Stimulated activated effector memory CD8-positive, alpha-beta T cell treated with anti-CD3 and anti-CD28 coated beads, Interleukin-12 subunit alpha, Interleukin-12 subunit beta, amount 100 ng/mL, for 72 hours (primary cell): ENCODE measurements at regions not wholly inside any gene's neighbourhood (a gene's known extent, or its start where the extent isn't known, plus 50 kb on each side); places are given as distances from the start of the nearest gene placed in this dataset.
"Not testable (repeated sequence)": the region's sequence is repeated elsewhere in the genome, so short reads cannot be mapped to it uniquely, and the experiment has no call there.

Experiments
- ATAC-seq: fragments of 150-1000 bp; cut with Tn5 transposase; 2 replicates; pipeline ENCODE4 v1.10.0; 2021
- DNase-seq, 2 donors: peaks; one replicate each; pipeline ENCODE4 v3.0.0; 2021 to 2022; ENCODE audit warnings: low spot score in 2 of 2
- H3K27ac Mint-ChIP-seq: one replicate; pipeline ENCODE4 v1.8.0; 2022; ENCODE audit warnings: mild to moderate bottlenecking, mixed read lengths
- H3K36me3 Mint-ChIP-seq: one replicate; pipeline ENCODE4 v1.8.0; 2022; ENCODE audit warnings: mild to moderate bottlenecking, mixed read lengths
- H3K4me1 Mint-ChIP-seq: one replicate; pipeline ENCODE4 v1.8.0; 2022; ENCODE audit warnings: mixed read lengths
- H3K4me3 Mint-ChIP-seq: one replicate; pipeline ENCODE4 v1.8.0; 2022; ENCODE audit warnings: mild to moderate bottlenecking, mixed read lengths
- H3K9me3 Mint-ChIP-seq: one replicate; pipeline ENCODE4 v1.8.0; 2022; ENCODE audit warnings: mixed read lengths

GRCh38 chr3:65170390-65171042 is 482.7 kb upstream of the ADAMTS9 start:
- H3K27ac Mint-ChIP-seq = no peak overlapping the region
- peaks cover 15% of the 10 kb centered on the region for H3K9me3 Mint-ChIP-seq
- ATAC-seq (no peak), DNase-seq (no peak)
- no peaks in the 10 kb centered on the region for H3K4me1 Mint-ChIP-seq
- no peaks in the 10 kb centered on the region for H3K36me3 Mint-ChIP-seq
- no peak overlapping the region for H3K4me3 Mint-ChIP-seq

GRCh38 chr3:65169961-65170360 is 482.2 kb upstream of the ADAMTS9 start:
- H3K4me3 Mint-ChIP-seq = no peak overlapping the region
- ATAC-seq (no peak), DNase-seq (no peak)
- no peaks in the 10 kb centered on the region for H3K36me3 Mint-ChIP-seq
- peaks cover 13% of the 10 kb centered on the region for H3K9me3 Mint-ChIP-seq
- no peaks in the 10 kb centered on the region for H3K4me1 Mint-ChIP-seq
- no peak overlapping the region for H3K27ac Mint-ChIP-seq

- peaks cover 5% of the 10 kb centered on the region for H3K9me3 Mint-ChIP-seq
- ATAC-seq = no peak
- no peaks in the 10 kb centered on the region for H3K4me1 Mint-ChIP-seq
- no peaks in the 10 kb centered on the region for H3K36me3 Mint-ChIP-seq
- no peak for DNase-seq
- no peak overlapping the region for H3K27ac Mint-ChIP-seq
- H3K4me3 Mint-ChIP-seq = no peak overlapping the region
These were observed 480.7 kb upstream of the ADAMTS9 start for GRCh38 chr3:65168547-65168946.

GRCh38 chr3:65166531-65166930 is 478.7 kb upstream of the ADAMTS9 start:
- H3K9me3 Mint-ChIP-seq = peaks cover 8% of the 10 kb centered on the region
- no peaks in the 10 kb centered on the region for H3K4me1 Mint-ChIP-seq
- no peak overlapping the region for H3K27ac Mint-ChIP-seq
- ATAC-seq (no peak), DNase-seq (no peak)
- no peaks in the 10 kb centered on the region for H3K36me3 Mint-ChIP-seq
- H3K4me3 Mint-ChIP-seq = no peak overlapping the region

GRCh38 chr3:65158023-65158422 is 470.2 kb upstream of the ADAMTS9 start:
- Mint-ChIP-seq H3K27ac (no peak overlapping the region), H3K4me3 (no peak overlapping the region), H3K9me3 (peaks cover 5% of the 10 kb centered on the region), H3K36me3 (no peaks in the 10 kb centered on the region), H3K4me1 (no peaks in the 10 kb centered on the region)
- DNase-seq (no peak), ATAC-seq (no peak)

- ATAC-seq = no peak
- no peak for DNase-seq
- Mint-ChIP-seq H3K36me3 (no peaks in the 10 kb centered on the region), H3K4me1 (no peaks in the 10 kb centered on the region), H3K27ac (no peak overlapping the region), H3K9me3 (peaks cover 10% of the 10 kb centered on the region), H3K4me3 (no peak overlapping the region)
These were observed 466.2 kb upstream of the ADAMTS9 start for GRCh38 chr3:65153850-65154512.

GRCh38 chr3:65151666-65152065 is 463.9 kb upstream of the ADAMTS9 start:
- no peaks in the 10 kb centered on the region for H3K4me1 Mint-ChIP-seq
- no peak overlapping the region for H3K27ac Mint-ChIP-seq
- ATAC-seq (no peak), DNase-seq (no peak)
- no peak overlapping the region for H3K4me3 Mint-ChIP-seq
- H3K36me3 Mint-ChIP-seq = no peaks in the 10 kb centered on the region
- peaks cover 10% of the 10 kb centered on the region for H3K9me3 Mint-ChIP-seq

- no peak overlapping the region for H3K27ac Mint-ChIP-seq
- no peaks in the 10 kb centered on the region for H3K4me1 Mint-ChIP-seq
- peaks cover 5% of the 10 kb centered on the region for H3K9me3 Mint-ChIP-seq
These were observed 462.1 kb upstream of the ADAMTS9 start for GRCh38 chr3:65149877-65150276.

GRCh38 chr3:65148687-65149086 is 460.9 kb upstream of the ADAMTS9 start:
- Mint-ChIP-seq H3K27ac (no peak overlapping the region), H3K36me3 (no peaks in the 10 kb centered on the region), H3K4me3 (no peak overlapping the region), H3K9me3 (peaks cover 8% of the 10 kb centered on the region), H3K4me1 (no peaks in the 10 kb centered on the region)
- ATAC-seq (no peak), DNase-seq (no peak)

More at GRCh38 chr3:65149877-65150276, 462.1 kb upstream of the ADAMTS9 start:
- Mint-ChIP-seq H3K4me3 (no peak overlapping the region), H3K36me3 (no peaks in the 10 kb centered on the region)
- DNase-seq (no peak), ATAC-seq (no peak)

- Mint-ChIP-seq H3K4me1 (no peaks in the 10 kb centered on the region), H3K36me3 (no peaks in the 10 kb centered on the region), H3K27ac (no peak overlapping the region), H3K4me3 (no peak overlapping the region), H3K9me3 (peaks cover 8% of the 10 kb centered on the region)
- ATAC-seq = no peak
- DNase-seq = no peak
These were observed 458.4 kb upstream of the ADAMTS9 start for GRCh38 chr3:65146179-65146578.

- Mint-ChIP-seq H3K27ac (no peak overlapping the region), H3K4me1 (no peaks in the 10 kb centered on the region)
These were observed 457.9 kb upstream of the ADAMTS9 start for GRCh38 chr3:65145680-65146079.

GRCh38 chr3:65144791-65145351 is 457.1 kb upstream of the ADAMTS9 start:
- no peaks in the 10 kb centered on the region for H3K4me1 Mint-ChIP-seq
- H3K4me3 Mint-ChIP-seq = no peak overlapping the region
- ATAC-seq (no peak), DNase-seq (no peak)
- peaks cover 3% of the 10 kb centered on the region for H3K9me3 Mint-ChIP-seq
- H3K36me3 Mint-ChIP-seq = no peaks in the 10 kb centered on the region
- no peak overlapping the region for H3K27ac Mint-ChIP-seq

More at GRCh38 chr3:65145680-65146079, 457.9 kb upstream of the ADAMTS9 start:
- H3K4me3 Mint-ChIP-seq = no peak overlapping the region
- DNase-seq (no peak), ATAC-seq (no peak)
- peaks cover 5% of the 10 kb centered on the region for H3K9me3 Mint-ChIP-seq
- no peaks in the 10 kb centered on the region for H3K36me3 Mint-ChIP-seq

- H3K9me3 Mint-ChIP-seq = peaks cover 9% of the 10 kb centered on the region
- no peak for DNase-seq
- no peak overlapping the region for H3K4me3 Mint-ChIP-seq
- H3K4me1 Mint-ChIP-seq = no peaks in the 10 kb centered on the region
- H3K27ac Mint-ChIP-seq = no peak overlapping the region
- H3K36me3 Mint-ChIP-seq = no peaks in the 10 kb centered on the region
- no peak for ATAC-seq
These were observed 454.7 kb upstream of the ADAMTS9 start for GRCh38 chr3:65142456-65142855.

GRCh38 chr3:65138556-65138955 is 450.8 kb upstream of the ADAMTS9 start:
- Mint-ChIP-seq H3K36me3 (no peaks in the 10 kb centered on the region), H3K4me3 (no peak overlapping the region), H3K9me3 (peaks cover 15% of the 10 kb centered on the region), H3K4me1 (no peaks in the 10 kb centered on the region), H3K27ac (no peak overlapping the region)
- ATAC-seq (no peak), DNase-seq (no peak)

GRCh38 chr3:65133752-65134151 is 446.0 kb upstream of the ADAMTS9 start:
- not testable (repeated sequence) for ATAC-seq, H3K4me1 Mint-ChIP-seq, H3K27ac Mint-ChIP-seq, H3K36me3 Mint-ChIP-seq, DNase-seq, H3K4me3 Mint-ChIP-seq
- H3K9me3 Mint-ChIP-seq = peaks cover 18% of the 10 kb centered on the region

GRCh38 chr3:65130782-65131181 is 443.0 kb upstream of the ADAMTS9 start:
- no peak for ATAC-seq
- Mint-ChIP-seq H3K9me3 (peaks cover 9% of the 10 kb centered on the region), H3K27ac (no peak overlapping the region), H3K4me3 (no peak overlapping the region), H3K36me3 (no peaks in the 10 kb centered on the region), H3K4me1 (no peaks in the 10 kb centered on the region)
- no peak for DNase-seq
